ENCODE measurements at regions not wholly inside any gene's neighbourhood (a gene's known extent, or its start where the extent isn't known, plus 50 kb on each side); places are given as distances from the start of the nearest gene placed in this dataset.

- H3K4me1 ChIP-seq (ENCODE audit: control insufficient read depth in 2 of 3, insufficient read depth in 2 of 3, low read depth in 1 of 3, low read length in 3 of 3) = no peaks in the 10 kb centered on the region
- peaks cover 0 to 9% (median 2%) of the 10 kb centered on the region in 3 donors for H3K9me3 ChIP-seq (ENCODE audit: control insufficient read depth in 2 of 3, insufficient read depth in 1 of 3, low read length in 3 of 3)
- no peak overlapping the region for H3K27ac ChIP-seq (ENCODE audit: low read depth in 2 of 2, low read length in 2 of 2)
- TF ChIP-seq CTCF (IDR thresholded peaks at IDR 0.05; ENCODE audit: borderline replicate concordance, extremely low read depth, insufficient read depth) = no peak
- H3K36me3 ChIP-seq (ENCODE audit: control insufficient read depth in 2 of 3, insufficient read depth in 3 of 3, low read length in 3 of 3) = peaks cover 0 to 3% (median 0%) of the 10 kb centered on the region in 3 donors
- no peak overlapping the region for H3K9ac ChIP-seq (ENCODE audit: low read length in 3 of 3)
- intact Hi-C loops (cut with DNase I) = no loop called here
- H3K27me3 ChIP-seq (ENCODE audit: control insufficient read depth, insufficient read depth, low read length) = no peaks in the 10 kb centered on the region
- DNase-seq (no peak), FAIRE-seq (no peak)
- H3K4me3 ChIP-seq (ENCODE audit: low read length in 3 of 3) = peak overlapping the region in 1 of 3 donors; percentile 8
Observed at GRCh38 chr16:5640883-5641282, 543.3 kb upstream of the EEF2KMT start.

- Histone ChIP-seq H3K4me1 (ENCODE audit: control insufficient read depth in 2 of 3, insufficient read depth in 2 of 3, low read depth in 1 of 3, low read length in 3 of 3) (no peaks in the 10 kb centered on the region), H3K9ac (ENCODE audit: low read length in 3 of 3) (no peak overlapping the region), H3K4me3 (ENCODE audit: low read length in 3 of 3) (no peak overlapping the region), H3K27ac (ENCODE audit: low read depth in 2 of 2, low read length in 2 of 2) (no peak overlapping the region), H3K27me3 (ENCODE audit: control insufficient read depth, insufficient read depth, low read length) (no peaks in the 10 kb centered on the region), H3K36me3 (ENCODE audit: control insufficient read depth in 2 of 3, insufficient read depth in 3 of 3, low read length in 3 of 3) (peaks cover 0 to 3% (median 0%) of the 10 kb centered on the region in 3 donors), H3K9me3 (ENCODE audit: control insufficient read depth in 2 of 3, insufficient read depth in 1 of 3, low read length in 3 of 3) (peaks cover 0 to 9% (median 2%) of the 10 kb centered on the region in 3 donors)
- intact Hi-C loops (cut with DNase I) = no loop called here
- DNase-seq (no peak), FAIRE-seq (no peak)
- no peak for TF ChIP-seq CTCF (IDR thresholded peaks at IDR 0.05; ENCODE audit: borderline replicate concordance, extremely low read depth, insufficient read depth)
Observed at GRCh38 chr16:5639531-5639930, 541.9 kb upstream of the EEF2KMT start.

GRCh38 chr16:5635331-5635730 lies 537.7 kb upstream of the EEF2KMT start:
- H3K27me3 ChIP-seq (ENCODE audit: control insufficient read depth, insufficient read depth, low read length) = no peaks in the 10 kb centered on the region
- TF ChIP-seq CTCF (IDR thresholded peaks at IDR 0.05; ENCODE audit: borderline replicate concordance, extremely low read depth, insufficient read depth) = no peak
- intact Hi-C loops (cut with DNase I) = no loop called here
- no peak overlapping the region for H3K27ac ChIP-seq (ENCODE audit: low read depth in 2 of 2, low read length in 2 of 2)
- H3K36me3 ChIP-seq (ENCODE audit: control insufficient read depth in 2 of 3, insufficient read depth in 3 of 3, low read length in 3 of 3) = peaks cover 0 to under 1% (median 0%) of the 10 kb centered on the region in 3 donors
- DNase-seq (no peak), FAIRE-seq (no peak)
- no peak overlapping the region for H3K9ac ChIP-seq (ENCODE audit: low read length in 3 of 3)
- peaks cover 0 to under 1% (median 0%) of the 10 kb centered on the region in 3 donors for H3K9me3 ChIP-seq (ENCODE audit: control insufficient read depth in 2 of 3, insufficient read depth in 1 of 3, low read length in 3 of 3)
- H3K4me1 ChIP-seq (ENCODE audit: control insufficient read depth in 2 of 3, insufficient read depth in 2 of 3, low read depth in 1 of 3, low read length in 3 of 3) = no peaks in the 10 kb centered on the region
- H3K4me3 ChIP-seq (ENCODE audit: low read length in 3 of 3) = no peak overlapping the region

- FAIRE-seq = no peak
- H3K4me3 ChIP-seq (ENCODE audit: low read length in 3 of 3) = no peak overlapping the region
- no peak for DNase-seq
- intact Hi-C loops (cut with DNase I) = no loop called here
- no peak overlapping the region for H3K9ac ChIP-seq (ENCODE audit: low read length in 3 of 3)
- no peaks in the 10 kb centered on the region for H3K36me3 ChIP-seq (ENCODE audit: control insufficient read depth in 2 of 3, insufficient read depth in 3 of 3, low read length in 3 of 3)
- no peaks in the 10 kb centered on the region for H3K4me1 ChIP-seq (ENCODE audit: control insufficient read depth in 2 of 3, insufficient read depth in 2 of 3, low read depth in 1 of 3, low read length in 3 of 3)
- H3K27ac ChIP-seq (ENCODE audit: low read depth in 2 of 2, low read length in 2 of 2) = no peak overlapping the region
- no peaks in the 10 kb centered on the region for H3K9me3 ChIP-seq (ENCODE audit: control insufficient read depth in 2 of 3, insufficient read depth in 1 of 3, low read length in 3 of 3)
- TF ChIP-seq CTCF (IDR thresholded peaks at IDR 0.05; ENCODE audit: borderline replicate concordance, extremely low read depth, insufficient read depth) = no peak
- no peaks in the 10 kb centered on the region for H3K27me3 ChIP-seq (ENCODE audit: control insufficient read depth, insufficient read depth, low read length)
Observed at GRCh38 chr16:5634666-5635180, 537.1 kb upstream of the EEF2KMT start.
